HEK293 (cell line): ENCODE measurements at regions not wholly inside any gene's neighbourhood (a gene's known extent, or its start where the extent isn't known, plus 50 kb on each side); places are given as distances from the start of the nearest gene placed in this dataset.

Experiments used
- CTCF ChIA-PET: fragments of 350-600 bp; formaldehyde crosslinking; extraction: SDS; loops from one replicate; lab custom pipeline; 2021; ENCODE audit warnings: antibody characterized with exemption; lab: Yijun Ruan, JAX
- POLR2A ChIA-PET: fragments of 300-600 bp; formaldehyde crosslinking; extraction: SDS; loops from one replicate; lab custom pipeline; 2020; ENCODE audit warnings: antibody characterized with exemption, inconsistent platforms; lab: Yijun Ruan, JAX
- H3K27ac ChIP-seq: fragments of 200-500 bp; sonication (Bioruptor generic); 2 replicates; pipeline ENCODE4 v1.5.1; 2014; ENCODE audit warnings: low read depth, low read length, control low read depth, inconsistent platforms; ENCODE audit errors: extremely low read depth
- H3K36me3 ChIP-seq, 2 experiments: fragments of 200-500 bp in 1 of 2; sonication (Bioruptor generic) in 1 of 2; 1 replicate in 1 of 2; 2 replicates in 1 of 2; pipeline ENCODE4 v1.5.1; 2014 to 2017; ENCODE audit warnings: inconsistent platforms in 2 of 2, low read length in 2 of 2; ENCODE audit not compliant: control insufficient read depth in 2 of 2, insufficient read depth in 1 of 2
- H3K4me1 ChIP-seq: fragments of 200-500 bp; sonication (Bioruptor generic); 2 replicates; pipeline ENCODE4 v1.5.1; 2014; ENCODE audit warnings: mild to moderate bottlenecking, low read length, inconsistent platforms; ENCODE audit not compliant: control insufficient read depth, insufficient read depth
- H3K4me3 ChIP-seq: 2 replicates; pipeline ENCODE4 v1.5.1; 2011; ENCODE audit warnings: low read depth, mild to moderate bottlenecking, control low read depth, low read length, moderate library complexity
- H3K9me3 ChIP-seq: fragments of 200-500 bp; sonication (Bioruptor generic); 2 replicates; pipeline ENCODE4 v1.5.1; 2014; ENCODE audit warnings: low read depth, low read length, inconsistent platforms; ENCODE audit not compliant: control insufficient read depth, insufficient read depth
- BCL11A ChIP-seq: fragments of 450-650 bp; formaldehyde crosslinking; IDR thresholded peaks from 2 replicates; pipeline ENCODE4 v1.5.1; 2016; ENCODE audit warnings: low read depth, missing biosample characterization, missing genetic modification characterization
- GLIS1 ChIP-seq: fragments of 450-650 bp; formaldehyde crosslinking; IDR thresholded peaks from 2 replicates; pipeline ENCODE4 v1.5.1; 2016; ENCODE audit warnings: missing biosample characterization, missing genetic modification characterization
- HOXA7 ChIP-seq: sonication (generic); formaldehyde crosslinking; IDR thresholded peaks from 2 replicates; pipeline ENCODE4 v1.8.1; 2022; ENCODE audit warnings: missing genetic modification reagents, borderline replicate concordance
- KLF1 ChIP-seq: fragments of 450-650 bp; formaldehyde crosslinking; IDR thresholded peaks from 2 replicates; pipeline ENCODE4 v1.5.1; 2016; ENCODE audit warnings: missing biosample characterization, missing genetic modification characterization
- PRDM6 ChIP-seq: fragments of 450-650 bp; formaldehyde crosslinking; IDR thresholded peaks from 2 replicates; pipeline ENCODE4 v1.5.1; 2017; ENCODE audit warnings: missing biosample characterization, missing genetic modification characterization
- SP2 ChIP-seq: fragments of 450-650 bp; formaldehyde crosslinking; IDR thresholded peaks from 2 replicates; pipeline ENCODE4 v1.5.1; 2016; ENCODE audit warnings: missing biosample characterization, missing genetic modification characterization
- YY2 ChIP-seq: fragments of 450-650 bp; formaldehyde crosslinking; IDR thresholded peaks from 2 replicates; pipeline ENCODE4 v1.5.1; 2016; ENCODE audit warnings: missing biosample characterization, missing genetic modification characterization
- ZBTB6 ChIP-seq: fragments of 450-650 bp; formaldehyde crosslinking; IDR thresholded peaks from 2 replicates; pipeline ENCODE4 v1.5.1; 2017; ENCODE audit warnings: missing biosample characterization, missing genetic modification characterization
- ZFP3 ChIP-seq: fragments of 450-650 bp; formaldehyde crosslinking; IDR thresholded peaks from 2 replicates; pipeline ENCODE4 v1.5.1; 2016; ENCODE audit warnings: low read depth, missing biosample characterization, missing genetic modification characterization
- ZFP37 ChIP-seq: fragments of 450-650 bp; formaldehyde crosslinking; IDR thresholded peaks from 2 replicates; pipeline ENCODE4 v1.5.1; 2016; ENCODE audit warnings: missing biosample characterization, missing genetic modification characterization
- ZFP69B ChIP-seq: fragments of 450-650 bp; formaldehyde crosslinking; IDR thresholded peaks from 2 replicates; pipeline ENCODE4 v1.5.1; 2016; ENCODE audit warnings: missing biosample characterization, missing genetic modification characterization
- ZIC2 ChIP-seq: fragments of 450-650 bp; formaldehyde crosslinking; IDR thresholded peaks from 2 replicates; pipeline ENCODE4 v1.5.1; 2016; ENCODE audit warnings: missing biosample characterization, missing genetic modification characterization
- ZNF138 ChIP-seq: fragments of 450-650 bp; formaldehyde crosslinking; IDR thresholded peaks from 2 replicates; pipeline ENCODE4 v1.5.1; 2016; ENCODE audit warnings: missing biosample characterization, missing genetic modification characterization, borderline replicate concordance
- ZNF23 ChIP-seq: fragments of 450-650 bp; formaldehyde crosslinking; IDR thresholded peaks from 2 replicates; pipeline ENCODE4 v1.5.1; 2016; ENCODE audit warnings: missing biosample characterization, missing genetic modification characterization, borderline replicate concordance
- ZNF266 ChIP-seq: fragments of 450-650 bp; formaldehyde crosslinking; IDR thresholded peaks from 2 replicates; pipeline ENCODE4 v1.5.1; 2016; ENCODE audit warnings: missing biosample characterization, missing genetic modification characterization, low read depth
- ZNF391 ChIP-seq: fragments of 450-650 bp; formaldehyde crosslinking; IDR thresholded peaks from 2 replicates; pipeline ENCODE4 v1.5.1; 2016; ENCODE audit warnings: low read depth, missing biosample characterization, missing genetic modification characterization, borderline replicate concordance
- ZNF558 ChIP-seq: fragments of 450-650 bp; formaldehyde crosslinking; IDR thresholded peaks from 2 replicates; pipeline ENCODE4 v1.5.1; 2016; ENCODE audit warnings: missing biosample characterization, missing genetic modification characterization
- ZNF626 ChIP-seq: fragments of 450-650 bp; sonication (Bioruptor Pico); formaldehyde crosslinking; IDR thresholded peaks from 2 replicates; pipeline ENCODE4 v1.5.1; 2018; ENCODE audit warnings: missing biosample characterization, missing genetic modification characterization, inconsistent platforms
- ZNF701 ChIP-seq: fragments of 450-650 bp; formaldehyde crosslinking; IDR thresholded peaks from 2 replicates; pipeline ENCODE4 v1.5.1; 2016; ENCODE audit warnings: missing biosample characterization, missing genetic modification characterization
- ZNF707 ChIP-seq: fragments of 450-650 bp; formaldehyde crosslinking; IDR thresholded peaks from 2 replicates; pipeline ENCODE4 v1.5.1; 2016; ENCODE audit warnings: missing biosample characterization, missing genetic modification characterization
- TF ChIP-seq, protein P1 (sequence below): fragments of 450-650 bp; formaldehyde crosslinking; IDR thresholded peaks from 2 replicates; pipeline ENCODE4 v1.5.1; 2016; ENCODE audit warnings: missing biosample characterization, missing genetic modification characterization, low read depth
- TF ChIP-seq, protein P2 (sequence below): fragments of 450-650 bp; formaldehyde crosslinking; IDR thresholded peaks from 2 replicates; pipeline ENCODE4 v1.5.1; 2016; ENCODE audit warnings: missing biosample characterization, missing genetic modification characterization

DNA sequence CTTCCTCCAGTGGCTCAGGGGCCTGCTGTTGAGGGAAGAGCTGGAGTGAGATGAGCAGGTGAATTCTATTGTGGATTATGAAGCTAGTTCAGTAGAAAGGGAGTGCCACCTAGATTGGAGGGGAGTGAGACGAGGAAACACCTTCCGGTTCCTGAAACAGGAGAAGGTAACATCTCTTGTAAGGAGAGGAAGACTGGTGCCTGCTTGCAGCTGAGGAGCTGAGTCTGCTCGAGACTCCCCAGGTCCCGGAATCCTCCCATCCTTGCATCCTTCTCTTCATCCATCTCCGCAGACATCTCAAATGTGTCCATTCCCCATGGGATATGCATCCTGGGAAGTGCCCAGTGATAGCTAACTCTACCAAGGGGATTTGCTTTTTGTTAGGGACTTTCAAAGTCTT is 242.9 kb upstream of the ZFP64 start (continued):
- TF ChIP-seq, protein P1, sequence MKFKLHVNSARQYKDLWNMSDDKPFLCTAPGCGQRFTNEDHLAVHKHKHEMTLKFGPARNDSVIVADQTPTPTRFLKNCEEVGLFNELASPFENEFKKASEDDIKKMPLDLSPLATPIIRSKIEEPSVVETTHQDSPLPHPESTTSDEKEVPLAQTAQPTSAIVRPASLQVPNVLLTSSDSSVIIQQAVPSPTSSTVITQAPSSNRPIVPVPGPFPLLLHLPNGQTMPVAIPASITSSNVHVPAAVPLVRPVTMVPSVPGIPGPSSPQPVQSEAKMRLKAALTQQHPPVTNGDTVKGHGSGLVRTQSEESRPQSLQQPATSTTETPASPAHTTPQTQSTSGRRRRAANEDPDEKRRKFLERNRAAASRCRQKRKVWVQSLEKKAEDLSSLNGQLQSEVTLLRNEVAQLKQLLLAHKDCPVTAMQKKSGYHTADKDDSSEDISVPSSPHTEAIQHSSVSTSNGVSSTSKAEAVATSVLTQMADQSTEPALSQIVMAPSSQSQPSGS (tag by site-specific recombination): no peak
- TF ChIP-seq BCL11A (tag by site-specific recombination) (no peak), ZNF707 (tag by site-specific recombination) (no peak)

GRCh38 chr20:52434041-52434425 is 242.5 kb upstream of the ZFP64 start:
- H3K36me3 ChIP-seq: no peaks in the 10 kb centered on the region
- no peaks in the 10 kb centered on the region for H3K9me3 ChIP-seq
- H3K4me1 ChIP-seq: no peaks in the 10 kb centered on the region
- H3K4me3 ChIP-seq: no peak overlapping the region
- H3K27ac ChIP-seq: no peak overlapping the region
- no peak for TF ChIP-seq ZIC2
- TF ChIP-seq ZNF138 (tag by site-specific recombination): no peak
- TF ChIP-seq ZFP3: no peak
- no peak for TF ChIP-seq ZFP37 (tag by site-specific recombination)
- TF ChIP-seq, protein P2, sequence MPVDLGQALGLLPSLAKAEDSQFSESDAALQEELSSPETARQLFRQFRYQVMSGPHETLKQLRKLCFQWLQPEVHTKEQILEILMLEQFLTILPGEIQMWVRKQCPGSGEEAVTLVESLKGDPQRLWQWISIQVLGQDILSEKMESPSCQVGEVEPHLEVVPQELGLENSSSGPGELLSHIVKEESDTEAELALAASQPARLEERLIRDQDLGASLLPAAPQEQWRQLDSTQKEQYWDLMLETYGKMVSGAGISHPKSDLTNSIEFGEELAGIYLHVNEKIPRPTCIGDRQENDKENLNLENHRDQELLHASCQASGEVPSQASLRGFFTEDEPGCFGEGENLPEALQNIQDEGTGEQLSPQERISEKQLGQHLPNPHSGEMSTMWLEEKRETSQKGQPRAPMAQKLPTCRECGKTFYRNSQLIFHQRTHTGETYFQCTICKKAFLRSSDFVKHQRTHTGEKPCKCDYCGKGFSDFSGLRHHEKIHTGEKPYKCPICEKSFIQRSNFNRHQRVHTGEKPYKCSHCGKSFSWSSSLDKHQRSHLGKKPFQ (tag by site-specific recombination): no peak
- no peak for TF ChIP-seq ZNF701
- TF ChIP-seq PRDM6 (tag by site-specific recombination): no peak
- TF ChIP-seq YY2 (tag by site-specific recombination): no peak
- TF ChIP-seq SP2 (tag by site-specific recombination): no peak
- no peak for TF ChIP-seq ZBTB6 (tag by site-specific recombination)
- no peak for TF ChIP-seq ZNF266 (tag by site-specific recombination)
- no peak for TF ChIP-seq ZFP69B (tag by site-specific recombination)
- no peak for TF ChIP-seq ZNF707 (tag by site-specific recombination)
- no peak for TF ChIP-seq GLIS1 (tag by site-specific recombination)
- TF ChIP-seq ZNF391 (tag by site-specific recombination): no peak
- no peak for TF ChIP-seq KLF1
- no peak for TF ChIP-seq HOXA7 (CRISPR knock-in tag)
- TF ChIP-seq ZNF626: no peak
- no peak for TF ChIP-seq ZNF558 (tag by site-specific recombination)
- TF ChIP-seq ZNF23 (tag by site-specific recombination): no peak
- ChIA-PET POLR2A (no interaction called here), CTCF (no interaction called here)
